SK-N-DZ (cell line): ENCODE measurements at regions not wholly inside any gene's neighbourhood (a gene's known extent, or its start where the extent isn't known, plus 50 kb on each side); places are given as distances from the start of the nearest gene placed in this dataset.

Source experiments
- DNase-seq: peaks from one replicate; pipeline ENCODE4 v3.0.0-alpha.2; 2015; ENCODE audit warnings: low spot score

- DNase-seq: no peak
These were observed 378.9 kb downstream of the DUSP10 start for GRCh38 chr1:221363039-221363438.

GRCh38 chr1:221366495-221367110, 375.3 kb downstream of the DUSP10 start:
- no peak for DNase-seq

GRCh38 chr1:221371705-221372104, 370.2 kb downstream of the DUSP10 start:
- no peak for DNase-seq

DNA sequence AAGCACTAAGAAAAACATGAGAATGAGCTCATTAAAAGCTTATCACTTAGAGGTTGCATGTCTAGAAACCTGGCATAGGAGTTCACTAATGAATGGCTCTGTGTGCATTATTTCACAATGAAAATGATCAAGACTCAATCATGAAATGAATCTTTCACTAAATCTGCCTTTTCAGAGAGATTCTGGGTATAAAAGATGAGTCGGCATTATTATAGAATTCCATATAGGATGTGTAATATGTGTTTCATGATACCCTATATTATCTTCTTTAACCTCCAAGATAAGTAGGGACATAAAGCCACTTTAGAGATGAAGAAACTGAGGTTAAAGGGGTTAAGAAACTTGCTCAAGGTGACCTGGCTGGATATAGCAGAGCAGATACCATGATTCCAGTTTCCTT, 368.1 kb downstream of the DUSP10 start:
- no peak for DNase-seq

DNA sequence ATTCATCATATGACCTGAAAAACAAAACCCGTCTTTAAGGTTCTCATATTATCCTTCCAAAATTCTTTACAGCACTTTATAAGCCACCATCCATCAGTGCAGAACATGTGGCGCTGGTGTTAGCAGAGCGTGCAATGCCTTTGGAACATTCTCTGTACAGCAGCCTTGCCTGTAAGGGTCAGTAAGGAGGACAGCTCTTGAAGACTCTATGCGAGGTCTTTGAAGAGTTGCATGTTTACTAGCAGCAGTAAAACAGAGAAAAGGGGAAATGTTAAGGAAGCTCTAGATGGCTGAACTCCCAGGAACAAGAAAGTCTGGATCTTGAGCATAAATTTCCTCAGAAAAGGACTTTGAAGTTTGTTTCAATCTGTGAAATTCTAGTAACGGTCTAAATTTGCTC, 365.6 kb downstream of the DUSP10 start:
- DNase-seq: no peak

GRCh38 chr1:221381910-221382623, 359.8 kb downstream of the DUSP10 start:
- DNase-seq: no peak

GRCh38 chr1:221392453-221392852, 349.4 kb downstream of the DUSP10 start:
- no peak for DNase-seq

DNA sequence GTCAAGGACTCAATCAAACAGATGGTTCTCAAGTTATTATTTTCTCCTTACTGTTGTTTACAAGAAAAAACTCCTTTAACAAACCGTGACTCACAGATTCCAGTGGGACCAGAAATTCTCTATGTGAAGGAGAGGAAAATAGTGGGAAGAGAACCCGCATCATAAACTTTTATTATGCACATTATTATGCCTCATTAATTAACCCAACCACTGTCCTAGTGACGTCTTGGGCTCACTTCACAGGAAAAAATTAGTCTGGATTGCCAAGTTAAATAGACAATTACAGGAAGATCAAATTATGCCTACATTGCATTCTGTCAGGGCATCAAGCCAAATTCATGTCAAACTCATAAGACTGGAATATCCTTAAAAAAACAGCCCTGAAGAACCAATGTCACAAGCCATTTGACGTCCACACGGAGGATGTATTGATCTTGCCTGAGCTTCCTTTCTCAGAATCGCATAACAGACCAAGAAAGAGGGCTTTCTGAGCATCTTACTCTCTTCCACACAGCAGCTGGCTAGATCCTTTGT, 347.8 kb downstream of the DUSP10 start:
- DNase-seq: no peak

GRCh38 chr1:221396526-221396925, 345.4 kb downstream of the DUSP10 start:
- no peak for DNase-seq

GRCh38 chr1:221397141-221397540, 344.7 kb downstream of the DUSP10 start:
- DNase-seq: no peak

DNA sequence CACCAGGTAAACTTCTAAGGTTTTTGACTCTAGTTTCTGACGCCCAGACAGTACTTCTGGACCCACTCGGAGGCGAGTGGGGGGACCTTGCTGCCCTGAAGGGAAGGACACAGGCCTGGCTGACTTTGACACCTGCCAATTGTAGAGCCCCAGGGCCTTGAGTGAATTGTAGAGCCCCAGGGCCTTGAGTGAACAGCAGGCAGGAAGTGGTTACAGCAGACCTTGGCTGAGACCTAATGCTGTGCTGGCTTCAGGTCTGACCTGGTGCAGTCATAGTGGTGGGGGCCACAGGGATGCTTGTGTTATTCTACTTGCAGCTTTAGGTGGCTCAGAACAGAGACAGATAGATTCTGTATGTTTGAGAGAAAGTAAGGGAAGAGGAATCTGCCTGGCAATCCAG, 344.3 kb downstream of the DUSP10 start:
- no peak for DNase-seq

DNA sequence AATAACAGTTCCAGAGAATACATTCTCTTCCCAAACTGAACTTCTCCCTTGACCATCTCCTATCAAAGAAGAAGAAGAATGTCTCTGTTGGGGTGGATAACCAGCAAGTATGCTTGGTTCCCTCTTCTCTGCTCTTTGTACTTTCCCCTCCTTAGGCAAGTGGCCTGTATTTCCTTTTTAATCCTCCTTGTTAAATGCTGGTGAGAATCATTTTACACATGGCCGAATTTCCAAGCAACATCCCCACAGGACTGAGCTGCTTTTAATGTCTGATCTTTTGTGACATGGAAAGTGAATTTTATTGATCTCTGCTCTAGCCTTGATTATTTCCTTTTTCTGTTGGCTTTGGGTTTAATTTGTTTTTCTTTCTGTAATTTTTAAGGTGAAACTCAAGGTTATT, 336.7 kb downstream of the DUSP10 start:
- DNase-seq: no peak

DNA sequence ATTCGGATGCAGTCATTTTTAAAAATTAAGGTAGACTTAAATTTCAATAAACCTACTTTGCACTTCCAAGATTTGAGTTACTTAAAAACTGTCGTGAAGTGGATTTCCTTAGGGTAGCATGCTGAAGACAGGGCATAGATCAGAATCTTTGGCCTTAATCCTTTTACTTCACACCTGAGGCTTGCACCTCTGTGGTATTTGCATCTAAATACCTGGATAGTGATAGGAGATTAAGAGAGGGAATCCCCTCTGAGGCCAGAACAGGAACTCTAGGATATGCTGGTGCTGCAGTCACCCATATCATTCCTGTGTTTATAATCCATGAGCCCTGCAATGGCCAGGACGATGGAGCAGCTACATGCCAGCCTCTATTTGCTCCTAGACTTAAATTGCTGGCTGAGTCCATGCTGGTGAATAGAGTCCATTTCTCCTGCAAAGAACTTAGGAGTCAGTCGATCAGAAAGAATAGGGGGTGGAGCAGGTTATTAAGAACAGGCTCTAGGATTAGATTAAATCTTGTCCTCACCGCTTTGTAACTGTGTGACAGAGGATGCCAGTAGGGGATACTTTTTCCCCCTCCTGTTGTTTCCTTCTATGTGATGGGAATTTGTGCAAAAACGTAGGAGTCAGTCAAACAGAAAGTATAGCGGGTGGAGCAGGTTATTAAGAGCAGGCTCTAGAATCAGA, 333.6 kb downstream of the DUSP10 start:
- no peak for DNase-seq

- DNase-seq: no peak
These were observed 330.6 kb downstream of the DUSP10 start for GRCh38 chr1:221411283-221411682.

DNA sequence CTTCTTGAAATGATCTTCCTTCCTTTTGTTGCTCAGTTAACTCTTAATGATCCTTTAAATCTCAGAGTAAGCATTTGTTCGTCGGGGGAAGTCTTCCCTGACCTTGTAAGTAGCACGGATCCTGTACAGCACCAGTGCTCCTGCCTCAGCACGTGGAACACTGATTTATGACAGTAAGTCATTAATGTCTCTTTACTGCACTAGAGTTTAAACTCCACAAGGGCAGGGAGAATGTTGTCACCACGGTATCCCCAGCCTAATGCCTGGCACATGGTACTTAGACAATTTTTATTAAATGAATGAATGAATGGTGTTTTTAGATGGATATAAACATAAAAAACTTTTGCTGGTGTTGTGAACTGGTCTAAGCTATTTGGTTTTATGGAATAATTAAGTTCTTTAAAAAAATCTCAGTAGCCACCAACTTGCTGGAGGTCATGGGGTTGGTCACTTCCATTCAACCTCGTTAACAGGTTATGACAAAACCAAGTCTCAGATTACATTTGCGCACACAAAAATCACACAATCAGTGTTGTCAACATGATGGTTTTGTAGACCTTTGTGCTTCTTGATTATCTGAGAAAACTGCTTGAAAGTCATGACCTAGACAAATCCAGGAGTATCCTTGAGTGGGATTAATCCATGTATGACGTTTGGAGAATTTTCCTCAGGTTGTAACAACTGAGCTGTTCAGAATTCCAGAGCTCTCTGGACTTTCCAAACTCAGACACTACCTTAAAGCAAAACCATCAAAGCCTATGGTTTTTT, 326.9 kb downstream of the DUSP10 start:
- DNase-seq: no peak

DNA sequence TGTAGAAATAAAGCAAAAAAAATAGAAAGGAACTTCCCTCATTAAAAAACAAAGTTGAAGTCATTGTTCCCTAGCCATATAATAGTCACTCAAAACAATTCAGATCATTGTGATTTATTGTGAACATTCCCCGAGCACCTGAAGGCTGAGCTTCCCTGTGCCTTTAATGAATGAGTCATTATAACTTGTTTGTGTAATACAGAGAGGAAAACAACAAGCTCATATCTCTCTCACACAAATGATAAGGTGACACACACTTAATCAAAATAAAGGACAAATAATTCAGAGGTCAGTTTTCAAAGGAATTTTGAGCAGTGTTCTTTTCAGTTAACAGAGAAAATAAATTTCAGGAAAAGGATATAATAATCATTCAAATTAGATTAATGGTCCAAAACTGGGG, 326.2 kb downstream of the DUSP10 start:
- no peak for DNase-seq

GRCh38 chr1:221416142-221416541, 325.7 kb downstream of the DUSP10 start:
- DNase-seq: no peak

DNA sequence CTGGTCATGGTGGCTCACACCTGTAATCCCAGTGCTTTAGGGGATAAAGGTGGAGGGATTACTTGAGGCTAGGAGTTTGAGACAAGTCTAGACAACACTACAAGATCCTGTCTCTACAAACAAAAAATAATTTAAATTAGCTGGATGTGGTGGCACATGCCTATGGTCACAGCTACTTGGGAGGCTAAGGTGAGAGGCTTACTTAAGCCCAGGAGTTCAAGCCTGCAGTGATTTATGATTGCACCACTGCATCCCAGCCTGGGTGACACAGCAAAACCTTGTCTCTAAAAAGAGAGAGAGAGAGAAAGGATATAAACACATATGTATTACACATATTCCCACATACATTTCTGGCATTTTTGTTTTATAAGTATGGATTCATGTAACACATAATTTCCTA, 325.2 kb downstream of the DUSP10 start:
- DNase-seq: no peak

- DNase-seq: no peak
These were observed 323.5 kb downstream of the DUSP10 start for GRCh38 chr1:221418346-221418745.

GRCh38 chr1:221419513-221420095, 322.3 kb downstream of the DUSP10 start:
- no peak for DNase-seq

- no peak for DNase-seq
These were observed 312.6 kb downstream of the DUSP10 start for GRCh38 chr1:221429264-221429663.
